ENCODE measurements at regions not wholly inside any gene's neighbourhood (a gene's known extent, or its start where the extent isn't known, plus 50 kb on each side); places are given as distances from the start of the nearest gene placed in this dataset.

DNA sequence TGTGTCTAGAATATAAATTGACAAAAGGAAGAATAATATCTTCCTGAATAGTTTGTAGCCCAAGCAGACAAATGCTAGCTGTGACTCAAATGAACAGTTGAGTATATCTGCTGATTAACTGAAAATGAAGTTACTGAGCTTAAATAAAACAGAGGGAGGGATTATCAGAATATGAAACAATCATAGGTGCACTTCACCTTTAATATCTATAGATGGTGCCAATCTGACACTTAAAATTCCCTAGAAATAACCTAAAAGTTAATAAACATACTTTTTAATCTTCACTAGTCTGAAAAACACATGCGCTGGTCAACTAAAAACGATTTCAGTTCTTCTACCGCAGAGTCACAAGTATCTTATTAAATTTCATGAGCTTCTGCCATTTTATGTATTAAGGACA, 280.8 kb upstream of the RASA1 start:
- TF ChIP-seq POLR2A (IDR thresholded peaks at IDR 0.05; ENCODE audit: low read depth, low read length) (no peak), TAF1 (IDR thresholded peaks at IDR 0.05; ENCODE audit: borderline replicate concordance, low read depth, low read length) (no peak)
